Testis (tissue), 2 donors: ENCODE measurements at regions not wholly inside any gene's neighbourhood (a gene's known extent, or its start where the extent isn't known, plus 50 kb on each side); places are given as distances from the start of the nearest gene placed in this dataset.

Source experiments
- CTCF ChIP-seq, 3 experiments: fragments of 450-650 bp in 2 of 3; fragments of 200-600 bp in 1 of 3; sonication (generic) in 1 of 3; IDR thresholded peaks; one replicate each; pipeline ENCODE4 v1.5.1; 2016 to 2019; ENCODE audit warnings: antibody characterized with exemption in 3 of 3, mild to moderate bottlenecking in 2 of 3, moderate library complexity in 1 of 3
- POLR2A ChIP-seq: fragments of 450-650 bp; IDR thresholded peaks from one replicate; pipeline ENCODE4 v1.6.1; 2017; ENCODE audit warnings: antibody characterized with exemption, mild to moderate bottlenecking, moderate library complexity

DNA sequence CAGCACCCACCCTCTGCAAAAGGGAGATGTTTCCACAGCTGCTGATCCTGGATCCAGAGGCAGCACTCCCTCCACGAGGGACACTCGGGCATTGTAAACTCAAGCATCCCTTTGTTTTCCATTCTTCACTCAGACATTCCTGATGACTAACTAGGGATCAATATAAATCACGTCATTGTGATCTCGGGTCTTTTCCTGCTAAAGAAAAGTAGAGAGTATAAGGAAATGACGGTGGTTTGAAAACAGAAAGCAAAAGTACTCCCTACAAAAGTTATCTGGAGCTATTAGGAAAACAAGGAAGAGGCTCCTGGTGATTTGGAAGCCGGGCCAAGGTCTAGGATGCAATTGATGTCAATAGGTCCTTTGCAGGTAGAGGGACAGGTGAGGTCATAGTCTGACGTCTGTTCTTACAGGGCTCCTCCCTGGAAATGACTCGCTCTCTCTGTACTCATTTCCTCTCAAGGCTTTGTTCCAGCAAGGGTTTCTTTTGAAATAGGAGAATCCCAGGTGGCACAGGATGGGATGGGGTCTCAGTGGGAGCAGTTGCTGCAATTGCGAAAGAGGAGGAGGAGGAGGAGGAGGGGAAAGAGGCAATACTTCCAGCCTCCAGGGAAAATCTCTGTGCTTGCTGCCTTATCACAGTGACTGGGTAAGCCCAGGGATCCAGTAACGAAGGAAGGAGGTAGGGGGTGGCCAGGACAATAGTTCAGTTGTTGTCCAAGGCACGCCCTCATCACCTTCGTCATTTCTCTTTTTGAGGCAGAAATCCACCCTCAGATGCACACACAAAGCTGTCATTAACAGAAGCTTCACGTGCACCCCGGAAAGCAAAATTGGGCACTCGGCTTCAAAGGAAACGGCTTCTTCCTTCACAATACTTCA lies 222.8 kb downstream of the LY86 start:
- TF ChIP-seq CTCF (IDR thresholded peaks at IDR 0.05), result no peak
- TF ChIP-seq POLR2A, result no peak
